Gastrocnemius medialis (tissue), 4 donors: ENCODE measurements at regions not wholly inside any gene's neighbourhood (a gene's known extent, or its start where the extent isn't known, plus 50 kb on each side); places are given as distances from the start of the nearest gene placed in this dataset.

Source experiments
- ATAC-seq, 2 donors: fragments of 150-250 bp; one replicate each; pipeline ENCODE4 v1.9.1; 2016
- DNase-seq, 2 donors: peaks; one replicate each; pipeline ENCODE4 v3.0.0-alpha.2; 2019
- H3K27ac ChIP-seq, 4 donors: fragments of 200-600 bp; sonication (generic); 1 replicate in 1 of 4; 2 replicates in 3 of 4; pipeline ENCODE4 v1.5.1; 2016 to 2018; ENCODE audit warnings: mild to moderate bottlenecking in 2 of 4, moderate library complexity in 1 of 4
- H3K27me3 ChIP-seq, 3 donors: fragments of 200-600 bp; sonication (generic) in 2 of 3; 1 replicate in 1 of 3; 2 replicates in 2 of 3; pipeline versions ENCODE4 v1.5.1 to v1.6.0; 2016 to 2019; ENCODE audit warnings: mild to moderate bottlenecking in 1 of 3, moderate library complexity in 1 of 3
- H3K36me3 ChIP-seq, 2 donors: fragments of 200-600 bp; sonication (generic) in 1 of 2; one replicate each; pipeline ENCODE4 v1.5.1; 2017 to 2018
- H3K4me1 ChIP-seq, 2 donors: fragments of 200-600 bp; sonication (generic) in 1 of 2; one replicate each; pipeline ENCODE4 v1.5.1; 2016 to 2017; ENCODE audit warnings: mild to moderate bottlenecking in 2 of 2
- H3K4me3 ChIP-seq, 4 donors: fragments of 200-600 bp; sonication (generic) in 3 of 4; 1 replicate in 1 of 4; 2 replicates in 3 of 4; pipeline ENCODE4 v1.5.1; 2016 to 2019; ENCODE audit warnings: mild to moderate bottlenecking in 2 of 4
- H3K9me3 ChIP-seq, 3 donors: fragments of 200-600 bp; sonication (generic) in 2 of 3; 1 replicate in 1 of 3; 2 replicates in 2 of 3; pipeline ENCODE4 v1.5.1; 2016 to 2019
- POLR2A ChIP-seq, 2 donors: fragments of 450-650 bp; IDR thresholded peaks; one replicate each; pipeline ENCODE4 v1.6.1; 2017; ENCODE audit warnings: antibody characterized with exemption in 2 of 2, mild to moderate bottlenecking in 2 of 2, moderate library complexity in 2 of 2
- in situ Hi-C, 4 donors: fragments of 200-750 bp; cut with MboI; loops; one replicate each; pipeline versions ENCODE4 v1.15.0 to v1.8.0; 2017; ENCODE audit warnings: low sequenced_read_pairs in 4 of 4
- intact Hi-C: fragments of 100-400 bp; cut with DNase I; formaldehyde crosslinking; loops from one replicate; pipeline ENCODE4 v1.15.1; 2023; ENCODE audit warnings: low total_unique reads
- TF ChIP-seq, protein P1 (sequence below), 5 experiments: fragments of 450-650 bp in 3 of 5; fragments of 200-600 bp in 2 of 5; sonication (generic) in 2 of 5; IDR thresholded peaks in 4 of 5; conservative IDR thresholded peaks in 1 of 5; 1 replicate in 4 of 5; 2 replicates in 1 of 5; pipeline ENCODE4 v1.5.1; 2016 to 2019; ENCODE audit warnings: antibody characterized with exemption in 5 of 5, mild to moderate bottlenecking in 3 of 5, moderate library complexity in 3 of 5

GRCh38 chr4:43855283-43855682 lies 593.3 kb downstream of the KCTD8 start:
- H3K4me3 ChIP-seq = no peak overlapping the region
- intact Hi-C loops = no loop called here
- DNase-seq = no peak

DNA sequence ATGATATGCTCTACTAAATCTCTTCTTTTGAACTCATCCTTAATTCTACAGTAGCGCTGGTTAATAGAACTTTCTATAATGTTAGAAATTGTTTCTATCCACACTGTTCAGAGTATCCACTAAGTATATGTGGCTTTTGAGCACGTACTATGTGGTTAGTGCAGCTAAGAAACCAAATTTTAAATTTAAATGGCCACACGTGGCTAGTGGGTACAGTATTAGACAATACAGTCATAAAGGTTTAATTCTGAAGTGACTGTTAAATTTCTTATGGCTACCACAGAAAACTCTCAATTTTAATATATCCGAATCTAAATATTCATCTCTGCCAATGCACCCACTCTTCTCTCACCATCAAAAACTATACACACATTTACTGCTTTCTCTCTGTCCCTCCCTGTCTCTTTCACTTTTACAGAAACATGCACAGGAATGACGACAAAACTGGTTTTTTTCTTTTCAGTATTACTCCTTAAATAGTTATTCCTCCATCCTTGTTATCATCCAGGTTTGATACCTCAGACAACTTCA lies 583.9 kb downstream of the KCTD8 start:
- in situ Hi-C loops = no loop called here
- no peak overlapping the region for H3K27ac ChIP-seq
- H3K4me3 ChIP-seq = no peak overlapping the region
- DNase-seq (no peak), ATAC-seq (no peak)
- no peaks in the 10 kb centered on the region for H3K9me3 ChIP-seq
- no peaks in the 10 kb centered on the region for H3K27me3 ChIP-seq
- H3K4me1 ChIP-seq = no peaks in the 10 kb centered on the region
- TF ChIP-seq POLR2A (IDR thresholded peaks at IDR 0.05) = no peak
- TF ChIP-seq, protein P1, sequence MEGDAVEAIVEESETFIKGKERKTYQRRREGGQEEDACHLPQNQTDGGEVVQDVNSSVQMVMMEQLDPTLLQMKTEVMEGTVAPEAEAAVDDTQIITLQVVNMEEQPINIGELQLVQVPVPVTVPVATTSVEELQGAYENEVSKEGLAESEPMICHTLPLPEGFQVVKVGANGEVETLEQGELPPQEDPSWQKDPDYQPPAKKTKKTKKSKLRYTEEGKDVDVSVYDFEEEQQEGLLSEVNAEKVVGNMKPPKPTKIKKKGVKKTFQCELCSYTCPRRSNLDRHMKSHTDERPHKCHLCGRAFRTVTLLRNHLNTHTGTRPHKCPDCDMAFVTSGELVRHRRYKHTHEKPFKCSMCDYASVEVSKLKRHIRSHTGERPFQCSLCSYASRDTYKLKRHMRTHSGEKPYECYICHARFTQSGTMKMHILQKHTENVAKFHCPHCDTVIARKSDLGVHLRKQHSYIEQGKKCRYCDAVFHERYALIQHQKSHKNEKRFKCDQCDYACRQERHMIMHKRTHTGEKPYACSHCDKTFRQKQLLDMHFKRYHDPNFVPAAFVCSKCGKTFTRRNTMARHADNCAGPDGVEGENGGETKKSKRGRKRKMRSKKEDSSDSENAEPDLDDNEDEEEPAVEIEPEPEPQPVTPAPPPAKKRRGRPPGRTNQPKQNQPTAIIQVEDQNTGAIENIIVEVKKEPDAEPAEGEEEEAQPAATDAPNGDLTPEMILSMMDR (IDR thresholded peaks at IDR 0.05 in 4 of 5, conservative IDR thresholded peaks at IDR 0.05 in 1 of 5) = no peak
- no peaks in the 10 kb centered on the region for H3K36me3 ChIP-seq
- intact Hi-C loops = no loop called here

More at GRCh38 chr4:43855283-43855682, 593.3 kb downstream of the KCTD8 start:
- H3K9me3 ChIP-seq = no peaks in the 10 kb centered on the region
- no peak overlapping the region for H3K27ac ChIP-seq
- ATAC-seq = no peak
- TF ChIP-seq, protein P1 (IDR thresholded peaks at IDR 0.05 in 4 of 5, conservative IDR thresholded peaks at IDR 0.05 in 1 of 5) = no peak
- no peak for TF ChIP-seq POLR2A (IDR thresholded peaks at IDR 0.05)
- H3K4me1 ChIP-seq = no peaks in the 10 kb centered on the region
- H3K27me3 ChIP-seq = no peaks in the 10 kb centered on the region
- no peaks in the 10 kb centered on the region for H3K36me3 ChIP-seq
- in situ Hi-C loops = no loop called here

- Histone ChIP-seq H3K4me3 (no peak overlapping the region), H3K27ac (no peak overlapping the region), H3K4me1 (no peaks in the 10 kb centered on the region), H3K9me3 (no peaks in the 10 kb centered on the region), H3K36me3 (no peaks in the 10 kb centered on the region), H3K27me3 (no peaks in the 10 kb centered on the region)
- ATAC-seq (no peak), DNase-seq (no peak)
- no peak for TF ChIP-seq POLR2A (IDR thresholded peaks at IDR 0.05)
- TF ChIP-seq, protein P1 (IDR thresholded peaks at IDR 0.05 in 4 of 5, conservative IDR thresholded peaks at IDR 0.05 in 1 of 5) = no peak
- in situ Hi-C loops (no loop called here), intact Hi-C loops (no loop called here)
These were observed 580.7 kb downstream of the KCTD8 start for GRCh38 chr4:43867908-43868307.

GRCh38 chr4:43875655-43876054 lies 573.0 kb downstream of the KCTD8 start:
- Histone ChIP-seq H3K27me3 (no peaks in the 10 kb centered on the region), H3K4me1 (no peaks in the 10 kb centered on the region), H3K9me3 (no peaks in the 10 kb centered on the region), H3K4me3 (no peak overlapping the region), H3K27ac (no peak overlapping the region), H3K36me3 (no peaks in the 10 kb centered on the region)
- DNase-seq (no peak), ATAC-seq (no peak)
- intact Hi-C loops (no loop called here), in situ Hi-C loops (no loop called here)
- no peak for TF ChIP-seq POLR2A (IDR thresholded peaks at IDR 0.05)
- TF ChIP-seq, protein P1 (IDR thresholded peaks at IDR 0.05 in 4 of 5, conservative IDR thresholded peaks at IDR 0.05 in 1 of 5) = no peak

GRCh38 chr4:43882470-43882869 lies 566.1 kb downstream of the KCTD8 start:
- in situ Hi-C loops = no loop called here
- H3K27me3 ChIP-seq = no peaks in the 10 kb centered on the region
- TF ChIP-seq, protein P1 (IDR thresholded peaks at IDR 0.05 in 4 of 5, conservative IDR thresholded peaks at IDR 0.05 in 1 of 5) = no peak
- no peaks in the 10 kb centered on the region for H3K9me3 ChIP-seq
- no peaks in the 10 kb centered on the region for H3K4me1 ChIP-seq
- no peak overlapping the region for H3K4me3 ChIP-seq
- intact Hi-C loops = no loop called here
- no peak for ATAC-seq
- DNase-seq = no peak
- H3K36me3 ChIP-seq = no peaks in the 10 kb centered on the region
- no peak overlapping the region for H3K27ac ChIP-seq
